NCI-H1417 (cell line): ENCODE measurements at regions not wholly inside any gene's neighbourhood (a gene's known extent, or its start where the extent isn't known, plus 50 kb on each side); places are given as distances from the start of the nearest gene placed in this dataset.

Source experiments
- DNase-seq, 3 experiments: peaks; one replicate each; lab custom pipeline; 2025; lab: John Stamatoyannopoulos, UW

DNA sequence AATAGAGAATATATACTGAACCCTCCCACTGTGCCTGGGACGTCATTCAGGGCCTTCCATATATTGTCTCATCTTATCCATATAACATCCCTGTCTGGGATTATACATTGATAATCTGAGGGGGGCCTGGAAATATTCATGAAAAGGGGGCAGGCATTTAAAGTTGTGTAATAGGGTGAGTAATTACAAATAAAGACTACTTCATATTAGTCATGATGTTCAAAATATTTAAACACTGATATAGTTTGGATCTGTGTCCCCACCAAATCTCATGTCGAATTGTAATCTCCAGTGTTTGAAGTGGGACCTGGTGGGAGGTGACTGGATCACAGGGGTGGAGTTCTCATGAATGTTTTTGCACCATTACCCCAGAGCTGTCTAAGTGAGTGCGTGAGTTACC, 97.8 kb downstream of the AQP9 start:
- DNase-seq, result no peak

DNA sequence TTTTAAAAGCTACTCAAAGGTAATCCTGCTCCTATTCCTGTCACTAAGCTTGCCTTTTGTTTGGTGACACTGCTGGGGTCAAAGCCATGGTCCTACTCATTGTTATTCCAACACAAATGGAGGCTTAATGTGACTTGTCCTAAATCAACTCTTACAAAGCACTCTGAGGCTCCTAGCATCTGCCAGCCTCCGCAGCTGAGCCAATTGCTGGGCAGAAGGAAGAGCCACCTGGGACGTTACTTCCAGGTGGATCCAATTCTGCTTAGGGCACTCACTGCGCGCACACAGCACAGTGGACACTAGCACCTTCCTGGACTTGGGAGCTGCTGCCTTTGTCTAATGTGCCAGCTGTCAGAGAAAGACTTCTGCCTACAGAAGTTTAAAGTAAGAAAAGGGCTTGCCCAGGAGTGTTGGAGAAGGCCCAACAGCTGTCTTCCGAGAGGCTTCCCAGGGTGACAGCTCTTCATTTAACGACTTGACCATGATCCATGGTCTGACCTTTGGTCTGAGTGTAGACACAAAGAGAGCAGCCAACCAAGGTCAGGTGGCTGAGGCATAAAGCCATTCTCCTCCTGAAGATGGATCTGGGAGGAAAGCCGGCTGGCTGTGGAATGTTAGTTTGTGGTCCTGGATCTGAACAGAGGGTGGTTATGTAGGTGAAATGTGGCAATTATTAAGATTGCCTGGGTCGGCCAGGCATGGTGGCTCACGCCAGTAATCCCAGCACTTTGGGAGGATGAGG, 102.2 kb downstream of the AQP9 start:
- peak in 1 of 3 experiments; percentile 25 for DNase-seq

DNA sequence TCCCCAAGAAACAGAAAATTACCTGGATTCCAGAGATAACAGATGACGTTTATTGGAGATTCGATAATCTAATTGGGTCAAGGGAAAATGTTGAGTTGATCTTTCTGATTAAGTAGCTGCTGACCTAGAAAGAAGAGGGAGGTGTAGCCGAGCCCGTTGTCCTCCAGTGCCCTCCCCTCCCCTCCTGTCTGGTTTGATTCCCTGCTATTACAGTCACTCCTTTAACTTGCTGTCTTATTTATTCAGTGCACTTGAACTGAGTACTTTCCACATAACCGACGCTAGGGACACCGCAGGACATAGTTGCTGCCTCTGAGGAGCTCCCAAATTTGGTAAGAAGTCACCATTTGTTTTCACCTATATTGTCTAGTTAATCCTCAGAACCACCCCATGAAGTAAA, 103.7 kb downstream of the AQP9 start:
- DNase-seq, result peak; percentile 46 to 83 (median 53)

DNA sequence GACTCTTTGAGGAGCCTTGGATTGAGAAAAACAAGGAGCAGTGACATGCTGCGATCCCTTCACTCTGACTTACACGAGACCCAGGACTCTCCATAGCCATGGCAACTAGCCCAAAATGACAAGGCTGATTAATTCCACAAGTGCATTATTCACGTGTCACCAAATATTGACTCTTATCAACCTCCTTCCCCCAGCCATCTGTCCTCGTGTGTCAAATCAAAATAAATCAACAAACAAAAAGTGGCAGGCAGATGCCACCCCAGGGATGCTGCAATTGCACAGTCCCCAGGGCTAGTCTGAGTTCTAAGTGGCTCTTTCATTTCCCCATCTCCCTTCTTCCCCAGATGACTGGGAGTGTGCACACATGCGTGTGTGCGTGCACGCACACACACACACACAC, 104.9 kb downstream of the AQP9 start:
- peak; percentile 85 to 99 (median 95) for DNase-seq

DNA sequence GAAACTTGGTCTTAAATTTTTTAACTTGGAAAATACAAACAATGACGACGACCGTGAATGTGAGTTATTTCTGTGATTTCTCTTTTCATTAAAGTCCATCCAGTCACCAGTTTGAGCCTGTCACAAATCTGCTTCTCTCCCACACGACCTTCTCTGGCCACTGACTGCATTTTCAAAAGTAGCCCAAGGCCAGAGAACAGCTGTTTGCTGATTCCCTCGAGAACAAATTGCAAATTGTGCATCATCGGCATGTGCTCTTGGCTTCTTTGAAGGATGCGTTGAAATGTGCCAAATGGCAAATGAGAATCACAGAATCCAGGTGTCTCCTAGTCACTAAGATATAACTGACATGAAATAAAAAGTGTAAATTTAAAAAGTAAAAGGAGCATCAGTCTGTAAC, 106.4 kb downstream of the AQP9 start:
- peak in 1 of 3 experiments; percentile 17 for DNase-seq

DNA sequence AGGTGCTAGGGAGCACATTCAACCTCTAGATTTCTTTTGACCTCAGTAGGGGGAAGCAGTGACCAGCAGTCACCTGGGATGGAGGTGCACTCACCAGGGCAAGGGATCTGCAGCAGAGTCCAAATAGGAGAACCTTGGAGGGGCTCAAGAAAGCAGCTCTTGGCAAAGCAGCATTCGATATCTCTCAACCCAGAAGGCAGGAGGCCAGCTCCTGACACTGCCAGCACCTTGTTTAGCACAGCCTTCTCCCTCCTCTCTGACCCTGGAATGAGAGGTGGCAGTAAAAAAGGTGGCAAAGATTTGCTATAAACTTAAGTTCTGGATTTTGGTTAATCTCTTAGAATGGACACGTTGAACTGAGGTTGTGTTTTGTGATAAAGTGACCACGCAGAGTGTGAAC, 107.9 kb downstream of the AQP9 start:
- no peak for DNase-seq

DNA sequence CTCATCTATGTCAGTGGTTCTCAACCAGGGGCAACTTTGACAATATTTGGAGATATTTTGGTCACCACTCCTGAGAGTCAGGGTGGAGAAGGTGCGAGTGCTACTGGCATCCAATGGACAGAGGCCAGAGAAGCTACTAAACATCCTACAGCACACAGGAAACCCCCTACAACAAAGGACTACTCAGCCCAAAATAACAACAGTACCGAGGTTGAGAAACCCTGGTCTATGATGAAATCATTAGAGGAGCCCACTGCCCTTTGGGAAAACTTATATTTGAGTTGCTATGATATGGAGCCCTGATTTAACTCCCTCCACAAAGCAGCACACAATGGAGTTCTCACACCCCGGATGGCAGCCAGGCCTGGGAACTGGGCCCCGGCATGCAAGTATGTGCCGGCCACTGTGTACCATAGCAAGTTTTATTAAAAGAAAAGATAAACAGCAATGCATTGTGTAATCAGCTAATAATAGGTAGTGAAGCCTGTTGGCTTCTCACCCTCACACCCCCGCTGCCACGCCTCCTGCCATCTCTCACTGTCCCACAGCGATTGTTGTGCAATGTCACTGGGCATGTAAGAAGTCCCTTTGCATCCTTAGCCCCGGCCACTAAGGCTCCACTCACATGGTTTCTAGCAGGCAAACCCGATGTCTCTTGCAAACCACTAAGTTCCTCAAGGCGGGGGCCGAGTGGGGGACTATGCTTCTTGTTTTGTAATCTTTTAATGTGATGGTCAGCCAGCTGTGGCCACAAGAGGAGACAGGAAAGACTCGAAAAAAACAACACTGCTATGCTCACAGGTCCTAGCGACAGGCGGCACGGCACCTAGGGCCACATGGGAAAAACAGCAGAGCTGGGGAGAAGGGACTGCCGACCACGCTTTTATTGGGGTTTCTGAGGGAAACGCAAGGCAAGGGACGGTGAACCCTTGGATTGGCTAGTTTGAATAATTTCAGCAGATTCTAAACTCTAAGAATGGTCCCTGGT, 110.0 kb downstream of the AQP9 start:
- DNase-seq, result peak in 2 of 3 experiments; percentile 17 to 19

DNA sequence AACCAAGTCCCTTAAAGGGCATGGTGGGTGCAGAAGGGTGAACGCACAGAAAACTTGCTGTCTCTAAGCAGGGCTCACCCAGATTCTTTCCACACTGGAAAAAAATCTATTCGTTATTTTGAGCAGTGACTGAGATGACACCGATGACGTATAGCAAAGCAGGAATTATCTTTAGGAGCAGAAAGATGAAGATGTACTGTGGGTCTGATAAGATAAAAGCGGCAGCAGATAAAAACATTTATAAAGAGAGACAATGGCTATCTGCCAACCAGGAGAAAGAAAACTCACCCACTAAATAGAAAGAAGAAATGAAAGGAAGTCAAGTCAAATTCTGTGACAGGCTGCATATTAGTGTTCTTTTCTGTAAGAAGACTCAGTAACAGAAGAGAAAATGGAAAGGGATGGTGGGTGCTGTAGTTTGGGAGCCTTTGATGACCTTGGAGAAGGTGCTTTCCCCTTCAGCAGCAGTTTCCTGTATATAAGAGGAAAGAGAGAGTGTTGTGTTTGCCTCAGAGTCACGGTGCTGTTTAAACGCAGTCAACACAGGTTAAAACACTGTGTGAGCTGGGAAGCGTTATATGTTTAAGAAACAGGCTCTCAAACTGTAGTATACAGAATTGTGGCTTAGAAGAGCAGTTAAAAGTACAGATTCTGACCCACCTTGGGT, 111.6 kb downstream of the AQP9 start:
- no peak for DNase-seq

DNA sequence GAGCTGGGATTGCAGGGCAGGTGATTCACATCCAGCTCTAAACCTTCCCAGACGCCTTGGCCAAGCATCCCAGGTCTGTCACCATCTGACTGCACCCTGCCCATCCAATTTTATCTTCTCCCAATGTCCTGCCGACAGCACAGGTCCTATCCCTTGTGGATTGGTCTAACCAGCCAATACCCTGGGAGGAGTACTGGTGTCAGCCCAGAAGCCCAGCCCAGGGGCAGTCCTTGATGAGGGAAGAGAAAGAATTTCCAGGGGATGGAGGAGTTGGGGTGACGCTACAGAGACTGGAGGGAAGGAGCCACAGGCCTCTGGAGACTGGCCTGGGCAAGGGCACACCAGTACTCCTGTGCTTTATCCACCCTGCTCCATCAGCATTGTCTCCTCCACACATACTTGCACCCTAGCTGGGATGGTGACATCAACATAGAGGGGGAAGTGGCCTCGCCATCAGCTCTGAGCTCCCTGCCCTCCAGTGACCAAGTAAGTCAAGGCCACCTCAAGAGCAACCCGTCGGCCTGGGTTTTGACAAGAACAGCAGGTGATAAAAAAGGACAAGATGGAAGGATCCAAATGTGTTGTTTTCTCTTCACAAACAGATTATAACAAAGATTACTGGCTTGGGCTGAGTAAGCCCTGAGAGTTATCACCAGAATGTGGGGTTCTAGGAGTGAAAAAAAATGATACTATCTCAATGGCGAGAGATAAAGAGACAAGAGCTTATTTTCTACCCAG, 114.6 kb downstream of the AQP9 start:
- no peak for DNase-seq

DNA sequence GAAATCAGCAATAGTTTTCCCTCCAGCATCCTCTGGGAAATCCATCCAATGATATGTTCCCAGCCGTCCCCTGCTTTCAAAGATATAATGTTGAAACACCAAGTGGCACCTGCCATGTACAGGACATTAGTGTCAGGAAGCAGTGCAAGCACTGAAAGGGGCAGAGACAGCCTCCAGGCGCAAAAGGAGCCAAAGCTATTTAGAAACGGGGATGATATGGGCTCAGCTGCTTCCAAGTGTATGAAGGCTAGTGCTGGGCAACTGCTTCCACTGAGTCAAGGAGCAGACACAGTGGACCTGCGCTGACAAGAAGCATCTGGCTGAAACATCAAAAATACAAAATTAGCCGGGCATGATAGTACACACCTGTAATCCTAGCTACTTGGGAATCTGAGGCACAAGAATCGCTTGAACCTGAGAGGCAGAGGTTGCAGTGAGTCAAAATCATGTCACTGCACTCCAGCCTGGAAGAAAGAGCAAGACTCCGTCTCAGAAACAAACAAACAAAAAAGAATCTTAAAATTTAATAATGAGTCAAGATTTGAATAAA, 119.7 kb downstream of the AQP9 start:
- peak; percentile 39 to 75 (median 52) for DNase-seq

DNA sequence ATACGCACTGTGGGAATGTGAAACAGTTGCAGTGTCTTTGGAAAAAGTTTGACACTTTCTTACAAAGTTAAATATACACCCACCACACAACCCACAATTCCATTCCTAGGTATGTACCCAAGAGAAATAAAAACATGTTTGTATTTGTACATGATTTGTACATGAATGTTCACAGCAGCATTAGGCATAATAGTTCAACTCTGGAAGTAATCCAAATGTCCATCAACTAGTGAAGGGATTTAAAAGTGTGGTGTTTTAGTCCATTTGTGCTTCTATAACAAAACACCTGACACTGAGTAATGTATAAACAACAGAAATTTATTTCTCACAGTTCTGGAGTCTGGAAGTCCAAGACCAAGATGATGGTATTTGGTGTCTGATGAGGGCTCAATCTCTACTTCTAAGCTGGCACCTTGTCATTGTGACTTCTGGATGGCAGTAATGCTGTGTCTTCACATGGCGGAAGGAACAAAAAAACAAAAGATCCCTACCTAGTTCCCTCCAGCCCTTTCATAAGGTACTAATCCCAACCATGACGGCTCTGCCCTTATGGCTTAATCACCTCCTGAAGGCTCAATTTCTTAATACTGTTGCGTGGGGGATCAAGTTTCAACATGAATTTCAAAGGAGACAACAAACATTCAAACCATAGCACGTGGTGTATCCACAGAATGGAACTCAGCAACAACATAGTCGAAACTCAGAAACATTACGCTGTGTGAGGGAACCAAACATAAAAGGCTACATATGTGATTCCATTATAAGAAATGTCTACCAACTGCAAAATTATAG, 120.5 kb downstream of the AQP9 start:
- DNase-seq, result no peak

DNA sequence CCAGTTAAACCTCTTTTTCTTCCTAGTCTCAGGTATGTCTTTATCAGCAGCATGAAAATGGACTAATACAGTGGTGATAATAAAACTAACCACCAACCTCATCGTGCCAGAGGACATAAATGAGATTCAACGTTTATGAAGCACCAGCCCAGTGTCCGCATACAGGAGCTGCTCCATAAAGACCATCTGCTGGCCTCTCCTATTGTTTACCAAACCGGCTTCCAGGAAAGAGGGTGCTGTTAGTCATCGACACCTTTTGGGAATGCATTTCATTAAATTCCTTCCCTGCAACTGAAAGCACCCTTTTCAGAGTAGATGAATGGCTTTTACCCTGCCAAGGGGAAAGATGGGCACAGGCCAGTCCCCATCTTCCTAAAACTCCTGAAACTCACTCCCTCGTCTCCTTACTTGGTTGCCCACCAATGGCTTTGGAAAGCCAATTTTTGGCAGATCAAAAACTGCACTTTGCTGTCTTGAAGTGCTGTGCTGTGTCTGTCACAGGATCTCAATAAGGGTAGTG, 122.1 kb downstream of the AQP9 start:
- DNase-seq, result peak in 1 of 3 experiments; percentile 30

DNA sequence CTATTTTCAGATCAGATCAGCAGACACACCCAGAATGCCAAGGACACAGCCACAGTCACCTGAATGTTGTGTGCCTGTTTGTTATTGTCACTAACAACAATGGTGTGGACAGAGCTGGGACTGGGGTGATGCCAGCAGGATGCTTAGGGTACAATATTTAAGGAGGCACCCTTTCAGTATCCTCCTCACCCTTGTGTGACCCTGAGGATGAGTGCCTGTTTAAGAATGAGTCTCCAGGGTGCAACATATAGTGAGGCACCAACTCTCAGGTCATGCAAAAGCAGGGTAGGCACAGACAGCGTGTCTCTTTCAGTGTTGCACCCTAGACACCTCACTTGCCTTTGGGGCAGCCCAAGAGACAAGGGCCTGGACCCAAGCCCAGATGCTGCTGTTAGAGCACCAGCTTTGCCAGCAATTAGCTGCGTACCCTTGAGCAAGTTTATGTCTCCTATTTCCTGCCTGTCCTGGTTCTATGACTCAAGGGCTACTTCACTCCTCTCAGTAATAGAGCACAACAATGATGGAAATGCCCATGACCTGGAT, 122.6 kb downstream of the AQP9 start:
- DNase-seq, result peak in 2 of 3 experiments; percentile 18 to 32

DNA sequence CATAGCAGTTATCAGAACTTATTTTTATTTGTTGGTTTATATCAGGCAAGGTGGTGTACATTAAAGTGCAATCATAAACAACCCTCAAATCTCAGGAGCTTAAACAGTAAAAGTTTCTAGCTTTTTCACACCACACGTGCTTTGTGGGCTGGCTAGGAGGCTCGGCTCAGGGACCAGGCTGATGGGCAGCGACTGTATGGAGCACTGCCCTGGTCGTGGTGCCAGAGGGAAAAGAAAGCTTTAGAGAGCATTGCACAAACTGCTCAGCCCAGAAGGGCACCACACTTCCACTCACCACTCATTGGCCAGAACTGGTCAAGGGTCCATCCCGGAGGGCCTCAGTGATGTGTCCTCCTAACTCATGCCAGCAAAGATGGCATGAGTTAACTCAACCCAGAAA, 123.2 kb downstream of the AQP9 start:
- no peak for DNase-seq

DNA sequence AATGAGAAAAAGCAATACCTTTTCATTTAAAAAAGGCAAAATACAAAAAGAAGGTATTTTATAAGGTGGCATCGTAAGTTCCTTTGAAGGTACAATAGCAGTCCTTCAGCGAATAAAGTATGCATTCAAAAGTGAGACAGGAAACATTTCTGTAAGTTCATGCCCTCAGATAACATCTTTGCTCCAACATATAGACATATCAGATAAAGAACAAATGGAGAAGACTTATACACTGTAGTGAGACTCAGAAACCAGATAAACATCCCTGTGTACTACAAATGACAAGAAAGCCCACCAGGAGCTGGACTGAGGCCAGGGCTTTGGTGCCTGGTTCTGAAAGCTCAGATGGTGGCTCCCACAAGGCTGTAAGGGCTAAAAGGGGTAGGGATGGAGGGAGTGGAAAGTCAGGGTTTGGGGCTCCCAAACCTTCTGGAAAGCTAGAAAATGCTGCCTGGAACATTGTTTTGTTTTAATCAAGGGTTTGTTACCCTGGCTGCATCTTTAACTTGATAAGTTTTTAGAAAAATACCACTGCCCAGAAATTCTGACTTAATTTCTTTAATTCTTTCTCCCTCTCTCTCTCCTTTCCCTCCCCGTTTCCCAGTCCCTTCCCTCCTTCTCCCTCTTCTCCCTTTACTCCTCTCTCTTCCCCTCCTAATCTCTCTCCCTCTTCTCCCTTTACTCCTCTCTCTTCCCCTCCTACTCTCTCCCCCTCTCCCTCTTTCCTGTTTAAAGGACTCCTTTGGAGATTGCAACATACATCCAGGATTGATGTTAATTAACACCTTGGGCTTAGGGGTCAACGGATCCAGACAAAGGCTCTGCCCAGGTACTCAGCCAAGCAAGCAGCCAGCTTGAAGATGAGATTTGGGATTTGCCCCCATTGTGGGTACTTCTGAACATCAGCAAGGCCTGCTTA, 126.1 kb downstream of the AQP9 start:
- DNase-seq, result peak in 1 of 3 experiments; percentile 16

DNA sequence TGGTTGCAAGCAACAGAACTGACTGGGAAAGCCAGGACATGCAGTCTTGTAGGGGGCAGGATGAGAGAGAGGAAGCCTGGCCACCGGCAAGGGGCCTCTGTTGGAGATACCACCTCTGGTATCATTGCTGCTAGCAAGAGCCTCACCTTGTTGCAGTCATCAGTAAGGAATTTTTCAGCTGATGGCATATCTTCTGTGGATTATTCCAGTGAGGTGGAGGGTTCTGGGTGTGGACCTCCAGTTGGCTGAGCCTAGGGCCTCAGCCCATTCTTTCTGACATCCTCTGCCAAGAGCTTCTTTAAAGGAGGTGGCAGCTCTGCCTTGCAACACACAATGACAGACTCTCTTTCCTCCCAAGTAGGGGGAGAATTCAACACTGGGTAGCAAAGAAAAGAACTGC, 128.9 kb downstream of the AQP9 start:
- no peak for DNase-seq

DNA sequence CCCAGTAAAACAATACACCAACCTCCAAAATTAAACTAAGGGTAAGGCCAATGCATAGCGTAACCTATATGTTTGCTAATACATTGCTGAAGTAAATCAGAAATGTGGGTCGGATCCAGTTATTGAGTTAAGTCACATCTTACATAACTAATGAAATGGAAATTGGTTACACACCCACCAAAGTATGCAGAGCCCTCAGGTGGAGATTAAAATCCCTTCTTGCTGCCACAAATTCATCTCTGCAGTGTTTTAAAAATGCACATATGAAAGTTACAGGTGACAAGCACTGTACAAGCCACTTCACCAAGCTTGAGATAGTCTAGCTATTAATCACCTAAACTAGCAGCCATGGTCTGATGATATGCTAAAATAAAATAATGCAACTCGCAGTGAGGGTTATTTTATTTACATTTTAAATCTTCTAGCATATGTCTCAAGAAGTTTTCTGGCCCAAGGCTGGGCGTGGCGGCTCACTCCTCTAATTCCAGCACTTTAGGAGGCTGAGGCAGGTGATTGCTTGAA, 130.6 kb downstream of the AQP9 start:
- DNase-seq, result no peak
